Fibroblast of skin of left quadriceps (primary cell): ENCODE measurements at regions not wholly inside any gene's neighbourhood (a gene's known extent, or its start where the extent isn't known, plus 50 kb on each side); places are given as distances from the start of the nearest gene placed in this dataset.
"Not testable (repeated sequence)": the region's sequence is repeated elsewhere in the genome, so short reads cannot be mapped to it uniquely, and the experiment has no call there.

Experiments
- DNase-seq, 2 experiments: peaks; one replicate each; pipeline ENCODE4 v3.0.0-alpha.2; 2013; ENCODE audit warnings: low read depth in 2 of 2

DNA sequence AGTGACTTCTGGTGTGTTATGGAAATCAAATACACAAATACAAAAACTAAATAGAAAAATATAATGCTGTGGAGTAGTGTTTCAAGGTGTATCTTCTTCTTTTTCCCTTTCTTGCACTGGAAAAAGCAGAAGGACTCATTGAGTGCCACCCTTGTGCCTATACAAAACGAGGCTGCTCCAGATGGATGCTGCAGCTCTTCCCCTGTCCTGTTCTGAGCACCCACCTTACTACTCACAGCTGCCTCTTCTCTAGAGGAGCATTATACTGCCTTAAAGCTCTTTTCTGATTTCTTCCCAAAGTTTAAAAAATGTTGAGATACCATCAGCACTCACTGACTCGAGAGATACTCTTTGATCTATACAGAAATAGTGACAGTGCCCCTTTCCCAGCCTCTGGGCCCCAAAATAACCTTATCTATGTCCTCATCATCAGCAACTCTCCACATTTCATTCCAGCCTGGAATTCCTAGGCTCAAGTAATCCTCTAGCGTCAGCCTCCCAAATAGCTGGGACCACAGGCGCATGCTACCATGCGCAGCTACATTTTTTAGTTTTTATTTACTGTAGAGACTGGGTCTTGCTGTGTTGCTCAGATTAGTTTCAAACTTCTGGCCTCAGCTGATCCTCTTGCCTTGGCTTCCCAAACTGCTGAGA is 1356.1 kb upstream of the NRXN1 start:
- no peak for DNase-seq

GRCh38 chr2:52386433-52387030 is 1354.6 kb upstream of the NRXN1 start:
- no peak for DNase-seq

GRCh38 chr2:52383541-52383940 is 1351.6 kb upstream of the NRXN1 start:
- DNase-seq: no peak

GRCh38 chr2:52369178-52369577 is 1337.2 kb upstream of the NRXN1 start:
- DNase-seq: no peak

DNA sequence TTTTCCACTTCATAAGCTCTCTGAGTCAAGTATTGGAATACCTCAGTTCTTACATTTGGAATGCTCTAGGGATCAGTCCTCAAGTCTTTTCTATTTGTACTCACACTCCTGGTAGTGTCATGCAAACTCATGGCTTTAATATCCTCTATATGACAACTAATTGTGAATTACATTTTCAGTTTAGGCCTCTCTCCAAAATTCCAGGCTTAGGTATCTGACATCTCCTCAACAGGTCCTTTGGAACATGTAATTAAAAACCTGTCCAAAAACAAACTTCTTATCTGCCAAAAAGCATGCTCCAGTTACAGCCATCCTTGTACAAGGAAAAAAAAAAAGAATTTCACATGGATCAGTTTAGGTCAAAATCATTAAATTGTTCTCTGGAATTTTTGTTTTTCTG is 1336.2 kb upstream of the NRXN1 start:
- DNase-seq: no peak

DNA sequence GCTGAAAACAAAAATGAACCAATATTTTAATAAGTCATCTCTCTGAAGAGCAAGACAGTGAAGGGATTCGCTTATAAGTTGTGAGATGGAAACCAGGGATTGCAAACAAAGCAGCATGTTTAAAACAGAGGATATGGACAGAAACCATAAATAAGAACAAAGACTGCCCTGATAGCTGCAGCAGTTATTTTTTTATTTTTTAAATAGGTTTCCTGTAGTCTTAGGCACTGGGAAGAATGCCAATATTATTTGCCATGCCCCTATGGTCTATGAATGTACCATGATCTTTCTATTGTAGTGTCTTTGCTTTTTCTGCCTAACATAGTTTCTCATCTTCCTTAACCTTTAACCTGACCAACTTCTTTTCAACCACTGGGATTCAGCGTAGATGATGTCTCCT is 1334.0 kb upstream of the NRXN1 start:
- no peak for DNase-seq

DNA sequence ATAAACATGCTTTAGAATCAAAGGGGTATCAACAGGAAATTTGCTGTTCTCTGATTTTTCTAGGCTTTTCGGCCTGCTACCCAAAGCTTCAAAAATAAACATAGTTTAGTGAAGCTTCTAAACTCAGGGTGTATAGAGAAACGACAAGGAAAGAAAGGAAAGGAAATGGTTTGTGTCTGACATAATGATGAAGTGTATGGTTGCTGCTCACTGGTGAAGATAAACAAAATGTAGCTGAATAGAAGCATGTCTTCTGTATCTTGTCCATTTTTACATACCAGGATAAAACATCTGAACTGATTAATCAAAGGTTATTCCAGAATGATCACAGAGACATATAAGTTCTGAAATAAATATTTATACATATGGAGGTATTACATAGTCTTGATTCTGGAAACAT is 1324.6 kb upstream of the NRXN1 start:
- no peak for DNase-seq

DNA sequence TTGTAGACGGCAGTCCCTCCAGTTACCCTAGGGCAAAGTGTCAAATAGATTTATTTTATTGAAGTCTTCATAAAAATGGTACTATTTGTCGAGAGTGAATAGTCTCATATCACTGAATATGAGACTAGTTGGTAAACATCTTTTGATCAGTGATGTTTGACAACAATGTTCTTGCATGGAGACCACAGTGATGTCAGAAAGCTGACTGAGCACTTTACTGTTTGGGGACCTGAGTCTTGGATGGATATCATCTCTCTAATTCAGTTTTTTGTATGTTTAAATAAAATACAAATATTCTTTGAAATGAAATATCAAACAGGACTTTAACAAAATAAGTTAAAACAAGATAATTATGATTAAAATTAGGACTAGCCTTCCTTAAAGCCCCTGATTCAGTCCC is 1315.4 kb upstream of the NRXN1 start:
- DNase-seq: no peak

GRCh38 chr2:52345676-52346075 is 1313.7 kb upstream of the NRXN1 start:
- DNase-seq: no peak

GRCh38 chr2:52345082-52345481 is 1313.2 kb upstream of the NRXN1 start:
- no peak for DNase-seq

- no peak for DNase-seq
These were observed 1311.9 kb upstream of the NRXN1 start for GRCh38 chr2:52343706-52344266.

DNA sequence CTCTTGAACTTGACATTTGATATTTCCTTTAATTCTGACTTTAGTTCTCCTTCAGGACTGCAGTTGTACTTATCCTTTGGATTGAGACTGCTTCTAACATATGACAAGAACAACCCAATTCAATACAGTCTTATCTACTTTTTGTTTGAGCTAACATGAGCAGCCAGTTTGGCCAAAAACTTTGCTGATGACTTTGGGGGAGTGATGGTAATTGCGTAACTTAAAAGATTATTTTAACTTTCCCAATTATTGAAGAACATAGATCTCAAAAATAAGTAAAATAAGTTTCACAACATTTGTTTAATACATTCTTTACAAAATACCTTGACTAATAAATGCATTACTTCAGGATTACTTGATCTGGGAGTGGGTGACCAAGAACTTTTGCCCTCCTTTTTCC is 1311.1 kb upstream of the NRXN1 start:
- no peak for DNase-seq

DNA sequence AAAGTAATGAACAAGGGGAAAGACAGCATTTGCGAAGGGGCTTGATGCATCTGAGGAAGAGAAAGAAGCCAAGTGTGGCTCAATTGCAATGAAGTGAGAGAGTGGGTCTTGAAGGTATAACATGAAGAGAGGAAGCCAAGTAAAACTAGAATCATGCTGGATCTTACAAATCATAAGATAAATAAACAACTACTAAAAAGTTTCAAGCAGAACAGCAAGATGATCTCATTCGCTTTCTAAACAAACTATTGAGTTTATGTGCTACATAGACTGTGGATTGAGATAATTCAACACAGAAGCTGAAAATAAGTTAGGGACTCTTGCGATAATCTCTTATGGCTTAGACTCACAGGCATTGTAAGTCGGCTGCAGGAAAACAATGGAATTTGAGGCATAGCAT is 1310.5 kb upstream of the NRXN1 start:
- no peak for DNase-seq

DNA sequence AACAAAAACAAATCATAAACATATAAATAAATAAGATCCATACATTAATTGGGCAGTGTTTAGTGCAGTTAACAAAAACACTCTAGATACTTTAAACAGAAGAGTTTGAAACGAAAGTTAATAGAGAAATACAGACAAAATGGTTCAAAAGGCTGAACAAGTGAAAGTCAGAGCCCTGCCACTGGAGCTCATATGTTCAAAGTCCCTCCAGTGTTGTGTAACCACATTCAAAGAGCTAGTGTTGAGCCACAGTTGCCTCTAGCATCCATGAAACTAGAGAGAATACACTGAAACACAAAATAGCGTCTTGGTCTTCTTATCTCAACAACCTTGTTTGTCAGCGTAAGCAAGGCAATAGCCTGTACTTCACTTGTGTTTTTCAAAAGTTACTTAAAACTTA is 1309.8 kb upstream of the NRXN1 start:
- no peak for DNase-seq

DNA sequence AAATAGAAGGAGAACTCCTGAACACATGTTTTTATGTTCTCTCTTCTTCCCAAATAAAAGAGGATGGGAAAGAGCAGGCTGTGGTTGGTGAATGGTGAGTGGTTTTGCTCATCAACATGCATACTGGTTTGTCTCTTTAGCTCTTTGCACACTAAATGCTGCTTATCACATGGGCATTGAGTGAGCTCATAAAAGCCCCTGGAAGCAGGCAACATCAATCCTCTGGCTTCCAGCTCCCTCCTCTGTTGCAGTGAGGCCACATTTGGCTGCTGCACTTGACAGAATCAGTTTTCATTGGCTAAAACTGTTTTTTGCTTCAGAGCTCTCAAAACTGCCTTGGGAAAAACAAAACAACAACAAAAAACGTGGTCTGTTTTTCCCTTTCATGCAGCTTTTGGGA is 1308.2 kb upstream of the NRXN1 start:
- no peak for DNase-seq

GRCh38 chr2:52337786-52338185 is 1305.9 kb upstream of the NRXN1 start:
- DNase-seq: not testable (repeated sequence)

GRCh38 chr2:52336951-52337350 is 1305.0 kb upstream of the NRXN1 start:
- no peak for DNase-seq

GRCh38 chr2:52335727-52336126 is 1303.8 kb upstream of the NRXN1 start:
- DNase-seq: no peak

- DNase-seq: no peak
These were observed 1302.3 kb upstream of the NRXN1 start for GRCh38 chr2:52334185-52334584.

DNA sequence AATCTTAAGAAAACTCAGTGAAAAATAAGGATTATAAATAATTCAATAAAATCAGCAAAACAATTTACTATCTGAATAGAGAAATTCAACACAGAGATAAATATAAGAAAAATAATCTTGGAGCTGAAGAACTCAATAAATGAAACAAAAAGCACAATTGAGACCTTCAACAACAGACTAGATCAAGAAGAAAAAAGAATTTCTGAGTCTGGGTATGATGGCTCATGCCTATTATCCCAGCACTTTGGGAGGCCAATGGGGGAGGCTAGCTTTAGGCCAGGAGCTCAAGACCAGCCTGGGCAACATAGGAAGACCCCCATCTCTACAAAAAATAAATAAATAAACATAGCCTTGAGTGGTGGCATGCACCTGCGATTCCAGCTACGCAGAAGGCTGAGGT is 1295.7 kb upstream of the NRXN1 start:
- no peak for DNase-seq

GRCh38 chr2:52314231-52314630 is 1282.3 kb upstream of the NRXN1 start:
- no peak for DNase-seq

DNA sequence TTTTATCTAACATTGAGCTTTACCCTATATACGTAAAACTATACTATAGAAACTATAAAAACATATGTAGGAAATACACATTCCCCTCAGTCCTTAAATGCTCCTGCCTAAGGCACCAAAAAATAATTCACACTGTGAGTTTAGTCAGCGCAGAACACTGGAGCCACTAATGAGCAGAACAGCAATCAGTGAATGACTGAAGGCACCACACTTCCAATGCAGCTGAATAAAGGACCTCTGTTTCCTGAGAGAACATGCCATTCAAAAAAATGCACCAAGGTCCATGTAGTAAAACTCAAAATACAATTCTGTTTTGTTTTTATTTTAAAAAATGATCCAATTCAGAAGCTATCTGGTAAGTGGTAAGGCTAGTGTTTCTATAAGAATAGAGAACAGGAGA is 1280.6 kb upstream of the NRXN1 start:
- DNase-seq: no peak

DNA sequence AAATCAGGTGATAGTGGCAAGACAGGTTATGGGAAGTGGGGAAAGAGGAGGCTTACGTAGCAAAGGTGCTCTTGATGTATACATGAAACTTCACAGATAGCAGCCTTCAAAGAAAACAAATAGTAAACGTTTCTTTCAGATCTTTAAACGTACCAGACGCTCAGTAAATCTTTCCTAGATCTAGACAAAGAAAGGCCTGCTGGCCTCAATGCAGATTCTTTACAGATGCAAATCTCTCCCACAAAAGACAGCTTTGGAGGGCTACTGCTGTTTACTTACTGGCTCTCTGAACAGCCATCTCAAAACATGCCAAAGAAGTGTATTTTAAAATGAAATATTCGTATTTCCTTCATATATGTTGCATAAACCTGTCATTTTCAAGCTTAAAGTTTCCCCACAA is 1279.9 kb upstream of the NRXN1 start:
- no peak for DNase-seq

DNA sequence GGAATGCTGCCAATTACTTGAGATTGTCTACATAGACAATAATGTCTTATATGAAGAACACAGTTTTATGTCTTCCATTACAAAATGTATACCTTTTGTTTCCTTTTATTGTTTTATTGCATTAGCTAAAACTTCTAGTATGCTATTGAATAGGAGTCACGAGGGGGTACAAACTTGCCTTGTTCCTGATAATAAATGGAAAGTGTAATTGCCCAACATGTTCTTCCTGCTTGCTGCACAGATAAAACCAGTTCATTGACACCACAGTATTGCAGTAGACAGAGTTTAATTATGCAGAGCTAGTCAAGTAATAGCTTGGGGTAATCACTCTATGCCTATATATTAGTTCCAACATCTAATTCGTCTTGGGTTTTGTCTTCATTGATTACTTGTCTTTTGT is 1276.2 kb upstream of the NRXN1 start:
- DNase-seq: no peak
